GM23338 (cell line): ENCODE measurements at regions not wholly inside any gene's neighbourhood (a gene's known extent, or its start where the extent isn't known, plus 50 kb on each side); places are given as distances from the start of the nearest gene placed in this dataset.

Experiments used
- ATAC-seq: fragments of 200-7000 bp; cut with Tn5 transposase; 3 replicates; pipeline ENCODE4 v1.9.1; 2020
- DNase-seq: peaks from one replicate; pipeline ENCODE4 v3.0.0-alpha.2; 2015; ENCODE audit warnings: low spot score
- H2AFZ ChIP-seq: fragments of 200-600 bp; sonication (generic); 2 replicates; pipeline ENCODE4 v1.8.0; 2016; ENCODE audit warnings: antibody characterized with exemption, mild to moderate bottlenecking, moderate library complexity
- H3F3A ChIP-seq: fragments of 200-600 bp; sonication (generic); replicated peaks from 2 replicates; pipeline ENCODE4 v1.8.0; 2017; ENCODE audit warnings: antibody characterized with exemption, mixed run types, low read depth
- H3K27ac ChIP-seq: fragments of 200-600 bp; sonication (generic); 2 replicates; pipeline ENCODE4 v1.6.1; 2016; ENCODE audit warnings: low read depth
- H3K27me3 ChIP-seq: fragments of 200-600 bp; sonication (generic); 2 replicates; pipeline ENCODE4 v1.8.0; 2016; ENCODE audit warnings: mild to moderate bottlenecking, mixed run types, moderate library complexity; ENCODE audit not compliant: insufficient read depth
- H3K36me3 ChIP-seq: fragments of 200-600 bp; sonication (generic); 2 replicates; pipeline ENCODE4 v1.8.0; 2016; ENCODE audit warnings: mild to moderate bottlenecking; ENCODE audit not compliant: insufficient read depth
- H3K4me1 ChIP-seq: fragments of 200-600 bp; sonication (generic); 2 replicates; pipeline ENCODE4 v1.8.0; 2016; ENCODE audit warnings: mild to moderate bottlenecking, moderate library complexity; ENCODE audit not compliant: insufficient read depth
- H3K4me2 ChIP-seq: fragments of 200-600 bp; sonication (generic); 2 replicates; pipeline ENCODE4 v1.7.1; 2017; ENCODE audit warnings: mixed run types
- H3K4me3 ChIP-seq: fragments of 200-600 bp; sonication (generic); 2 replicates; pipeline ENCODE4 v1.6.1; 2016; ENCODE audit warnings: mixed run types
- H3K79me2 ChIP-seq: fragments of 200-600 bp; sonication (generic); replicated peaks from 2 replicates; pipeline ENCODE4 v1.8.0; 2017; ENCODE audit warnings: mild to moderate bottlenecking; ENCODE audit not compliant: insufficient read depth
- H3K9me2 ChIP-seq: fragments of 200-600 bp; sonication (generic); 2 replicates; pipeline ENCODE4 v1.8.0; 2017; ENCODE audit not compliant: insufficient read depth
- H4K20me1 ChIP-seq: fragments of 200-600 bp; sonication (generic); replicated peaks from 2 replicates; pipeline ENCODE4 v1.8.0; 2017; ENCODE audit warnings: mild to moderate bottlenecking; ENCODE audit not compliant: insufficient read depth
- H3K27ac Mint-ChIP-seq: 2 replicates; pipeline ENCODE4 v1.8.0; 2020; ENCODE audit warnings: inconsistent platforms, mild to moderate bottlenecking, moderate library complexity, mixed read lengths
- H3K27me3 Mint-ChIP-seq: 3 replicates; pipeline ENCODE4 v1.8.0; 2022; ENCODE audit warnings: low read depth, mild to moderate bottlenecking, moderate library complexity, mixed read lengths, inconsistent platforms; ENCODE audit not compliant: insufficient read depth, poor library complexity
- H3K36me3 Mint-ChIP-seq: 3 replicates; pipeline ENCODE4 v1.8.0; 2021; ENCODE audit warnings: low read depth, mild to moderate bottlenecking, inconsistent platforms, moderate library complexity, mixed read lengths
- H3K4me1 Mint-ChIP-seq: 3 replicates; pipeline ENCODE4 v1.8.0; 2020; ENCODE audit warnings: mild to moderate bottlenecking, inconsistent platforms, mixed read lengths
- H3K4me3 Mint-ChIP-seq: 3 replicates; pipeline ENCODE4 v1.8.0; 2021; ENCODE audit warnings: moderate library complexity, mild to moderate bottlenecking, inconsistent platforms, mixed read lengths
- H3K9me3 Mint-ChIP-seq: 3 replicates; pipeline ENCODE4 v1.8.0; 2020; ENCODE audit warnings: moderate library complexity, mild to moderate bottlenecking, inconsistent platforms, mixed read lengths
- EZH2 ChIP-seq: fragments of 200-600 bp; sonication (generic); IDR thresholded peaks from one replicate; pipeline ENCODE4 v1.8.0; 2017; ENCODE audit warnings: antibody characterized with exemption, mild to moderate bottlenecking, low read depth; ENCODE audit not compliant: unreplicated experiment
- EZH2phosphoT487 ChIP-seq: fragments of 200-600 bp; sonication (generic); IDR thresholded peaks from one replicate; pipeline ENCODE4 v1.8.1; 2018; ENCODE audit warnings: antibody characterized with exemption; ENCODE audit not compliant: unreplicated experiment
- NANOG ChIP-seq: IDR thresholded peaks from 2 replicates; pipeline ENCODE4 v1.6.1; 2016; ENCODE audit warnings: antibody characterized with exemption, borderline replicate concordance
- ZNF114 ChIP-seq: fragments of 250-450 bp; sonication (Bioruptor Pico); IDR thresholded peaks from 2 replicates; pipeline ENCODE4 v1.5.0; 2020; ENCODE audit warnings: mild to moderate bottlenecking, moderate library complexity
- TF ChIP-seq, protein P1 (sequence below), 2 experiments: fragments of 200-600 bp in 1 of 2; sonication (generic) in 1 of 2; conservative IDR thresholded peaks; 2 replicates each; pipeline versions ENCODE4 v1.5.1 to v1.6.1; 2016 to 2017; ENCODE audit warnings: antibody characterized with exemption in 2 of 2, low read depth in 2 of 2, mild to moderate bottlenecking in 2 of 2, moderate library complexity in 1 of 2
- TF ChIP-seq, protein P2 (sequence below): IDR thresholded peaks from 2 replicates; pipeline ENCODE4 v1.6.1; 2016; ENCODE audit warnings: antibody characterized with exemption
- TF ChIP-seq, protein P3 (sequence below): fragments of 250-450 bp; sonication (Bioruptor Pico); IDR thresholded peaks from 2 replicates; pipeline ENCODE4 v1.5.0; 2020; ENCODE audit warnings: mild to moderate bottlenecking, moderate library complexity

GRCh38 chr15:61755467-61755866, 304.8 kb downstream of the VPS13C start:
- ATAC-seq (no peak), DNase-seq (no peak)
- Mint-ChIP-seq H3K4me1 (no peaks in the 10 kb centered on the region), H3K36me3 (no peaks in the 10 kb centered on the region), H3K9me3 (no peaks in the 10 kb centered on the region), H3K27ac (no peak overlapping the region), H3K27me3 (peaks cover 2% of the 10 kb centered on the region), H3K4me3 (no peak overlapping the region)
- H3K27me3 ChIP-seq: no peaks in the 10 kb centered on the region
- H3K9me2 ChIP-seq: 0 out of 2 replicates have a peak, but pooled peaks cover 4% of the 10 kb centered on the region
- TF ChIP-seq, protein P1, sequence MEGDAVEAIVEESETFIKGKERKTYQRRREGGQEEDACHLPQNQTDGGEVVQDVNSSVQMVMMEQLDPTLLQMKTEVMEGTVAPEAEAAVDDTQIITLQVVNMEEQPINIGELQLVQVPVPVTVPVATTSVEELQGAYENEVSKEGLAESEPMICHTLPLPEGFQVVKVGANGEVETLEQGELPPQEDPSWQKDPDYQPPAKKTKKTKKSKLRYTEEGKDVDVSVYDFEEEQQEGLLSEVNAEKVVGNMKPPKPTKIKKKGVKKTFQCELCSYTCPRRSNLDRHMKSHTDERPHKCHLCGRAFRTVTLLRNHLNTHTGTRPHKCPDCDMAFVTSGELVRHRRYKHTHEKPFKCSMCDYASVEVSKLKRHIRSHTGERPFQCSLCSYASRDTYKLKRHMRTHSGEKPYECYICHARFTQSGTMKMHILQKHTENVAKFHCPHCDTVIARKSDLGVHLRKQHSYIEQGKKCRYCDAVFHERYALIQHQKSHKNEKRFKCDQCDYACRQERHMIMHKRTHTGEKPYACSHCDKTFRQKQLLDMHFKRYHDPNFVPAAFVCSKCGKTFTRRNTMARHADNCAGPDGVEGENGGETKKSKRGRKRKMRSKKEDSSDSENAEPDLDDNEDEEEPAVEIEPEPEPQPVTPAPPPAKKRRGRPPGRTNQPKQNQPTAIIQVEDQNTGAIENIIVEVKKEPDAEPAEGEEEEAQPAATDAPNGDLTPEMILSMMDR (conservative IDR thresholded peaks at IDR 0.05; ENCODE audit: low read depth in 2 of 2): no peak
- TF ChIP-seq NANOG (no peak), ZNF114 (CRISPR knock-in tag) (no peak), EZH2 (no peak), EZH2phosphoT487 (no peak)
- TF ChIP-seq, protein P2, sequence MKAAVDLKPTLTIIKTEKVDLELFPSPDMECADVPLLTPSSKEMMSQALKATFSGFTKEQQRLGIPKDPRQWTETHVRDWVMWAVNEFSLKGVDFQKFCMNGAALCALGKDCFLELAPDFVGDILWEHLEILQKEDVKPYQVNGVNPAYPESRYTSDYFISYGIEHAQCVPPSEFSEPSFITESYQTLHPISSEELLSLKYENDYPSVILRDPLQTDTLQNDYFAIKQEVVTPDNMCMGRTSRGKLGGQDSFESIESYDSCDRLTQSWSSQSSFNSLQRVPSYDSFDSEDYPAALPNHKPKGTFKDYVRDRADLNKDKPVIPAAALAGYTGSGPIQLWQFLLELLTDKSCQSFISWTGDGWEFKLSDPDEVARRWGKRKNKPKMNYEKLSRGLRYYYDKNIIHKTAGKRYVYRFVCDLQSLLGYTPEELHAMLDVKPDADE: no peak
- TF ChIP-seq, protein P3, sequence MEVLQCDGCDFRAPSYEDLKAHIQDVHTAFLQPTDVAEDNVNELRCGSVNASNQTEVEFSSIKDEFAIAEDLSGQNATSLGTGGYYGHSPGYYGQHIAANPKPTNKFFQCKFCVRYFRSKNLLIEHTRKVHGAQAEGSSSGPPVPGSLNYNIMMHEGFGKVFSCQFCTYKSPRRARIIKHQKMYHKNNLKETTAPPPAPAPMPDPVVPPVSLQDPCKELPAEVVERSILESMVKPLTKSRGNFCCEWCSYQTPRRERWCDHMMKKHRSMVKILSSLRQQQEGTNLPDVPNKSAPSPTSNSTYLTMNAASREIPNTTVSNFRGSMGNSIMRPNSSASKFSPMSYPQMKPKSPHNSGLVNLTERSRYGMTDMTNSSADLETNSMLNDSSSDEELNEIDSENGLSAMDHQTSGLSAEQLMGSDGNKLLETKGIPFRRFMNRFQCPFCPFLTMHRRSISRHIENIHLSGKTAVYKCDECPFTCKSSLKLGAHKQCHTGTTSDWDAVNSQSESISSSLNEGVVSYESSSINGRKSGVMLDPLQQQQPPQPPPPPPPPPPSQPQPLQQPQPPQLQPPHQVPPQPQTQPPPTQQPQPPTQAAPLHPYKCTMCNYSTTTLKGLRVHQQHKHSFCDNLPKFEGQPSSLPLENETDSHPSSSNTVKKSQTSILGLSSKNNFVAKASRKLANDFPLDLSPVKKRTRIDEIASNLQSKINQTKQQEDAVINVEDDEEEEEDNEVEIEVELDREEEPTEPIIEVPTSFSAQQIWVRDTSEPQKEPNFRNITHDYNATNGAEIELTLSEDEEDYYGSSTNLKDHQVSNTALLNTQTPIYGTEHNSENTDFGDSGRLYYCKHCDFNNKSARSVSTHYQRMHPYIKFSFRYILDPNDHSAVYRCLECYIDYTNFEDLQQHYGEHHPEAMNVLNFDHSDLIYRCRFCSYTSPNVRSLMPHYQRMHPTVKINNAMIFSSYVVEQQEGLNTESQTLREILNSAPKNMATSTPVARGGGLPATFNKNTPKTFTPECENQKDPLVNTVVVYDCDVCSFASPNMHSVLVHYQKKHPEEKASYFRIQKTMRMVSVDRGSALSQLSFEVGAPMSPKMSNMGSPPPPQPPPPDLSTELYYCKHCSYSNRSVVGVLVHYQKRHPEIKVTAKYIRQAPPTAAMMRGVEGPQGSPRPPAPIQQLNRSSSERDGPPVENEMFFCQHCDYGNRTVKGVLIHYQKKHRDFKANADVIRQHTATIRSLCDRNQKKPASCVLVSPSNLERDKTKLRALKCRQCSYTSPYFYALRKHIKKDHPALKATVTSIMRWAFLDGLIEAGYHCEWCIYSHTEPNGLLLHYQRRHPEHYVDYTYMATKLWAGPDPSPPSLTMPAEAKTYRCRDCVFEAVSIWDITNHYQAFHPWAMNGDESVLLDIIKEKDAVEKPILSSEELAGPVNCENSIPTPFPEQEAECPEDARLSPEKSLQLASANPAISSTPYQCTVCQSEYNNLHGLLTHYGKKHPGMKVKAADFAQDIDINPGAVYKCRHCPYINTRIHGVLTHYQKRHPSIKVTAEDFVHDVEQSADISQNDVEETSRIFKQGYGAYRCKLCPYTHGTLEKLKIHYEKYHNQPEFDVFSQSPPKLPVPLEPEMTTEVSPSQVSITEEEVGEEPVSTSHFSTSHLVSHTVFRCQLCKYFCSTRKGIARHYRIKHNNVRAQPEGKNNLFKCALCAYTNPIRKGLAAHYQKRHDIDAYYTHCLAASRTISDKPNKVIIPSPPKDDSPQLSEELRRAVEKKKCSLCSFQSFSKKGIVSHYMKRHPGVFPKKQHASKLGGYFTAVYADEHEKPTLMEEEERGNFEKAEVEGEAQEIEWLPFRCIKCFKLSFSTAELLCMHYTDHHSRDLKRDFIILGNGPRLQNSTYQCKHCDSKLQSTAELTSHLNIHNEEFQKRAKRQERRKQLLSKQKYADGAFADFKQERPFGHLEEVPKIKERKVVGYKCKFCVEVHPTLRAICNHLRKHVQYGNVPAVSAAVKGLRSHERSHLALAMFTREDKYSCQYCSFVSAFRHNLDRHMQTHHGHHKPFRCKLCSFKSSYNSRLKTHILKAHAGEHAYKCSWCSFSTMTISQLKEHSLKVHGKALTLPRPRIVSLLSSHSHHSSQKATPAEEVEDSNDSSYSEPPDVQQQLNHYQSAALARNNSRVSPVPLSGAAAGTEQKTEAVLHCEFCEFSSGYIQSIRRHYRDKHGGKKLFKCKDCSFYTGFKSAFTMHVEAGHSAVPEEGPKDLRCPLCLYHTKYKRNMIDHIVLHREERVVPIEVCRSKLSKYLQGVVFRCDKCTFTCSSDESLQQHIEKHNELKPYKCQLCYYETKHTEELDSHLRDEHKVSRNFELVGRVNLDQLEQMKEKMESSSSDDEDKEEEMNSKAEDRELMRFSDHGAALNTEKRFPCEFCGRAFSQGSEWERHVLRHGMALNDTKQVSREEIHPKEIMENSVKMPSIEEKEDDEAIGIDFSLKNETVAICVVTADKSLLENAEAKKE (CRISPR knock-in tag): no peak
- no peaks in the 10 kb centered on the region for H3F3A ChIP-seq
- H3K4me2 ChIP-seq: no peak overlapping the region
- no peaks in the 10 kb centered on the region for H3K36me3 ChIP-seq
- H3K4me3 ChIP-seq: no peak overlapping the region
- no peaks in the 10 kb centered on the region for H3K4me1 ChIP-seq
- H3K79me2 ChIP-seq: no peaks in the 10 kb centered on the region
- H3K27ac ChIP-seq: no peak overlapping the region
- H4K20me1 ChIP-seq: no peaks in the 10 kb centered on the region
- no peak overlapping the region for H2AFZ ChIP-seq
